Right renal pelvis (tissue), 4 donors: ENCODE measurements at regions not wholly inside any gene's neighbourhood (a gene's known extent, or its start where the extent isn't known, plus 50 kb on each side); places are given as distances from the start of the nearest gene placed in this dataset.
A peak's percentile ranks its signal among the peaks of the same experiment; 100 is the strongest.

Experiments
- DNase-seq, 4 donors: peaks; one replicate each; pipeline ENCODE4 v3.0.0-alpha.2; 2013; ENCODE audit warnings: low read depth in 4 of 4, low spot score in 3 of 4, missing footprints in 1 of 4

- peak in 1 of 4 donors; percentile 28 for DNase-seq
These were observed 72.5 kb downstream of the C16orf95 start for GRCh38 chr16:87244636-87245197.

- no peak for DNase-seq
These were observed 71.7 kb downstream of the C16orf95 start for GRCh38 chr16:87245511-87245910.

- no peak for DNase-seq
These were observed 70.7 kb downstream of the C16orf95 start for GRCh38 chr16:87246269-87247065.

GRCh38 chr16:87248714-87249113 is 68.5 kb downstream of the C16orf95 start:
- no peak for DNase-seq

GRCh38 chr16:87249425-87249824 is 67.8 kb downstream of the C16orf95 start:
- DNase-seq = no peak

- DNase-seq = no peak
These were observed 66.7 kb downstream of the C16orf95 start for GRCh38 chr16:87250431-87250960.

- no peak for DNase-seq
These were observed 64.8 kb downstream of the C16orf95 start for GRCh38 chr16:87252269-87252970.
